Loucy (cell line): ENCODE measurements at regions not wholly inside any gene's neighbourhood (a gene's known extent, or its start where the extent isn't known, plus 50 kb on each side); places are given as distances from the start of the nearest gene placed in this dataset.

Source experiments
- H2AFZ ChIP-seq: fragments of 200-600 bp; sonication (generic); 2 replicates; pipeline ENCODE4 v1.6.0; 2016; ENCODE audit warnings: antibody characterized with exemption, mild to moderate bottlenecking, low read length, moderate library complexity
- H3F3A ChIP-seq: fragments of 200-600 bp; 2 replicates; pipeline ENCODE4 v1.6.0; 2016; ENCODE audit warnings: antibody characterized with exemption, low read depth, mild to moderate bottlenecking
- H3K27me3 ChIP-seq: fragments of 200-600 bp; sonication (generic); 2 replicates; pipeline ENCODE4 v1.6.1; 2014; ENCODE audit warnings: low read length, mild to moderate bottlenecking; ENCODE audit not compliant: insufficient read depth, poor library complexity, severe bottlenecking
- H3K36me3 ChIP-seq: fragments of 200-600 bp; sonication (generic); 2 replicates; pipeline ENCODE4 v1.6.1; 2016; ENCODE audit warnings: low read length; ENCODE audit not compliant: insufficient read depth
- H3K4me1 ChIP-seq: fragments of 200-600 bp; sonication (generic); 2 replicates; pipeline ENCODE4 v1.5.1; 2014; ENCODE audit warnings: low read length, mild to moderate bottlenecking; ENCODE audit not compliant: insufficient read depth, poor library complexity, severe bottlenecking
- H3K4me2 ChIP-seq: fragments of 200-600 bp; sonication (generic); 2 replicates; pipeline ENCODE4 v1.6.0; 2014; ENCODE audit warnings: antibody characterized with exemption, low read length, low read depth, mild to moderate bottlenecking; ENCODE audit not compliant: poor library complexity, severe bottlenecking
- H3K4me3 ChIP-seq: fragments of 200-600 bp; sonication (generic); 2 replicates; pipeline ENCODE4 v1.5.1; 2014; ENCODE audit warnings: low read length, mild to moderate bottlenecking, mixed read lengths; ENCODE audit not compliant: poor library complexity, severe bottlenecking
- H3K79me2 ChIP-seq: fragments of 200-600 bp; sonication (generic); 2 replicates; pipeline ENCODE4 v1.6.1; 2014; ENCODE audit warnings: low read length; ENCODE audit not compliant: insufficient read depth
- H3K9ac ChIP-seq: fragments of 200-600 bp; sonication (generic); 2 replicates; pipeline ENCODE4 v1.6.0; 2014; ENCODE audit warnings: mild to moderate bottlenecking, low read depth, low read length, moderate library complexity; ENCODE audit not compliant: poor library complexity, severe bottlenecking
- H3K9me2 ChIP-seq: fragments of 200-600 bp; sonication (generic); replicated peaks from 2 replicates; pipeline ENCODE4 v1.6.1; 2016; ENCODE audit warnings: low read depth, low read length, mixed read lengths
- H3K9me3 ChIP-seq: fragments of 200-600 bp; sonication (generic); 2 replicates; pipeline ENCODE4 v1.6.1; 2014; ENCODE audit warnings: mild to moderate bottlenecking, antibody characterized with exemption, low read length, low read depth; ENCODE audit not compliant: insufficient read depth
- H4K20me1 ChIP-seq: fragments of 200-600 bp; sonication (generic); 2 replicates; pipeline ENCODE4 v1.6.0; 2014; ENCODE audit warnings: antibody characterized with exemption, low read length, mild to moderate bottlenecking; ENCODE audit not compliant: insufficient read depth, poor library complexity, severe bottlenecking
- EZH2phosphoT487 ChIP-seq: fragments of 200-600 bp; IDR thresholded peaks from 2 replicates; pipeline ENCODE4 v1.6.1; 2018; ENCODE audit warnings: antibody characterized with exemption, mild to moderate bottlenecking, moderate library complexity, borderline replicate concordance
- TF ChIP-seq, protein P1 (sequence below): fragments of 200-600 bp; sonication (generic); conservative IDR thresholded peaks from 2 replicates; pipeline ENCODE4 v1.5.1; 2014; ENCODE audit warnings: mild to moderate bottlenecking, antibody characterized with exemption, low read length

DNA sequence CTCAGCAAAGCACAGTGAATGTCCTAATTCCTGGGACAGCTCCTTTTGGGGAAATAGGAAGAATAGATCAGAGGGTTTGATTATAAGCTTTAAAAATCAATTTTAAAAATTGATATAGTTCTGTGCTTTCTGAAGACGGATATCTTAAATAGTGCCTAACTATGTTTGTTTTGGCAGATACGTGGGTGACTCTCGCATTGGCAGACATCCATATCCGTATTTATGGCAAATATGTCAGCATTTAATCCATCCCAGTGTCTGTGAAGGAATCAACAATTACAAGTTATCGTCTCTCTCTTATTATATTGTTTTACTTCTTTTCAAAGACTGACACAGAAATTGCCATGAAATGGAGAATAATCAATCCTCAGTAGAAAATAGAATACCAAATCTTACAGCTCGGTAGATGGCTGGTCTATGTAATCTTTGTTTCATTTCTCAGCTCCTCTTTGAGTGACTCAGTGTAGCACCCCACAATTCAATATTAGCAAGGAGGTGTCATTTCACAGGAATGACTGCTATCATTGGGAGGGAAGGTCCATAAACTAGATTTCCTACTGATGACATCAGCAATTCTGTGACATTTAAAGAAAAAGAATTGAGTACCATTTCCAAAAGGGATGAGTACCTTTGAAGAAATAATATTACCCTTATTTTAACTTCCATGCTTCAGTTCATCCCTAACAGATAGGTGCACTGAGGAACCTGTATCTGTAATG is 186.4 kb upstream of the NFE2L3 start:
- Histone ChIP-seq H3K36me3 (no peaks in the 10 kb centered on the region), H3F3A (no peaks in the 10 kb centered on the region), H2AFZ (no peak overlapping the region), H3K9ac (no peak overlapping the region), H3K79me2 (no peaks in the 10 kb centered on the region), H3K27me3 (no peaks in the 10 kb centered on the region), H4K20me1 (no peaks in the 10 kb centered on the region), H3K9me2 (no peaks in the 10 kb centered on the region), H3K9me3 (no peaks in the 10 kb centered on the region), H3K4me2 (no peak overlapping the region), H3K4me1 (peaks cover 11% of the 10 kb centered on the region), H3K4me3 (no peak overlapping the region)
- TF ChIP-seq EZH2phosphoT487: no peak
- TF ChIP-seq, protein P1, sequence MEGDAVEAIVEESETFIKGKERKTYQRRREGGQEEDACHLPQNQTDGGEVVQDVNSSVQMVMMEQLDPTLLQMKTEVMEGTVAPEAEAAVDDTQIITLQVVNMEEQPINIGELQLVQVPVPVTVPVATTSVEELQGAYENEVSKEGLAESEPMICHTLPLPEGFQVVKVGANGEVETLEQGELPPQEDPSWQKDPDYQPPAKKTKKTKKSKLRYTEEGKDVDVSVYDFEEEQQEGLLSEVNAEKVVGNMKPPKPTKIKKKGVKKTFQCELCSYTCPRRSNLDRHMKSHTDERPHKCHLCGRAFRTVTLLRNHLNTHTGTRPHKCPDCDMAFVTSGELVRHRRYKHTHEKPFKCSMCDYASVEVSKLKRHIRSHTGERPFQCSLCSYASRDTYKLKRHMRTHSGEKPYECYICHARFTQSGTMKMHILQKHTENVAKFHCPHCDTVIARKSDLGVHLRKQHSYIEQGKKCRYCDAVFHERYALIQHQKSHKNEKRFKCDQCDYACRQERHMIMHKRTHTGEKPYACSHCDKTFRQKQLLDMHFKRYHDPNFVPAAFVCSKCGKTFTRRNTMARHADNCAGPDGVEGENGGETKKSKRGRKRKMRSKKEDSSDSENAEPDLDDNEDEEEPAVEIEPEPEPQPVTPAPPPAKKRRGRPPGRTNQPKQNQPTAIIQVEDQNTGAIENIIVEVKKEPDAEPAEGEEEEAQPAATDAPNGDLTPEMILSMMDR: no peak

DNA sequence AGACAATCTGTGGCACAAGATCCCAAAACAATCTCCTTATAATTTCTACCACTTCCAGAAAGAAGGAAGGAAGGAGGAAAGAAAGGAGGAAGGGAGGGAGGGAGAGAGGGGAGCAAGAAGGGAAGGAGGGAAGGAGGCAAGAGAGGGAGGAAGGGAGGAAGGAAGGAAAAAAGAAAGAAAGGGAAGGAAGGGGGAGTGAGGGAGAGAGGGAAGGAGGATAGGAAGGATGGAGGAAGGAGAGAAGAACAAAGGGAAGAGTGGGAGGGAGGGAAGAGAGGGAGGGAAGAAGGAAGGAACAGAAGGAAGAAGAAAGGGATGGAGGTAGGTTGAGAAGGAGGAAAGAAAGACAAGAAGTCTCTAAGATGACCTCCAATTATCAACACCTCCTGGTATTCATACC is 185.5 kb upstream of the NFE2L3 start:
- Histone ChIP-seq H3K79me2 (no peaks in the 10 kb centered on the region), H3K36me3 (no peaks in the 10 kb centered on the region), H3K27me3 (no peaks in the 10 kb centered on the region), H4K20me1 (no peaks in the 10 kb centered on the region), H3K4me3 (no peak overlapping the region), H3K9me3 (no peaks in the 10 kb centered on the region), H3K4me2 (no peak overlapping the region), H3F3A (no peaks in the 10 kb centered on the region), H3K9me2 (no peaks in the 10 kb centered on the region), H3K4me1 (peaks cover 11% of the 10 kb centered on the region), H3K9ac (no peak overlapping the region), H2AFZ (no peak overlapping the region)
- TF ChIP-seq, protein P1: no peak

DNA sequence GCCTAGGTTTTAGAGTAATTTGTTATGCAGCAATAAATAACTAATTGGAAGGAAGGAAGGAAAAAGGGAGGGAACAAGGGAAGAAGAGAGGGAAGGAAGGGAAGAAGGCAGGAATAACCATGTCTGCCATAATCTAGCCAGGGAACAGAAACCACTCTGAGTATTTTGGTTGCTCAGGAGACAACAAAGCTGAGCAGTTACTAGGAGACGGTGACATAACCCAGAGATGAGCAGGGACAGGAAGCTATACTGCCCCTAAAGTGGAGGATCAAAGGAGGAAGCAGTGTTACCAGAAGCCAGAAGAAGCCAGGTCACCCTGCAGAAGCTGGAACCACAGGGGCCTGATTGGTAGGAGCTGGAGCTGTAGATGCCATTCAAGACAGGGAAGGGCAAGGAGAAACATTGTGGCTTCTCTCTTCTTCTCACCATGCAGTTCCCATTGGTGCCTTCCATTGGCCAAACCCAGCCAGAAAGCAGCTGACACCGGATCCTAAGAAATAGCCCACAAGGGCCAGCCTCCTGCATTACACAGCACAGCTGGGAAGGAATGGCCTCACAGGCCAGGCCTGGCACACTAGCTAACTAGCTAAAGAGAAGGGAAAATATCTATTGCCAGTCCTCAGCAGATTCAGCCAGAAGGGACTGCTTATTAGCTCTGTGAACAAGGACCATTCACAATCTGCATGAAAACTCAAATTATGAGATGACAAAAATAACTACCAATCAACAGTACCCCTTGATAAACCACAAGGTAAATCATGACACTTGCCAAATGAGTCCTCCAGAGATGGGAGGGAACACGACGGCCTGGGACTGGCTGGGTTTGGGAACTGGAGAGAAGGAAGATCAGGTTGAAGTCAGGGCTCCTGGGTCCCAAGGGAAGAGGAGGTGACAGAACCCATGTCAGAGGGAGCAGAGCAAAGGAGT is 184.5 kb upstream of the NFE2L3 start:
- no peaks in the 10 kb centered on the region for H4K20me1 ChIP-seq
- H3K4me3 ChIP-seq: no peak overlapping the region
- peaks cover 11% of the 10 kb centered on the region for H3K4me1 ChIP-seq
- H3K27me3 ChIP-seq: no peaks in the 10 kb centered on the region
- no peak overlapping the region for H3K9ac ChIP-seq
- no peaks in the 10 kb centered on the region for H3K9me3 ChIP-seq
- H3F3A ChIP-seq: no peaks in the 10 kb centered on the region
- no peaks in the 10 kb centered on the region for H3K9me2 ChIP-seq
- no peak overlapping the region for H2AFZ ChIP-seq
- TF ChIP-seq, protein P1: no peak
- no peak for TF ChIP-seq EZH2phosphoT487
- H3K79me2 ChIP-seq: no peaks in the 10 kb centered on the region
- no peaks in the 10 kb centered on the region for H3K36me3 ChIP-seq
- no peak overlapping the region for H3K4me2 ChIP-seq
